HG03469 (cell line): ENCODE measurements at regions not wholly inside any gene's neighbourhood (a gene's known extent, or its start where the extent isn't known, plus 50 kb on each side); places are given as distances from the start of the nearest gene placed in this dataset.
"Not testable (repeated sequence)": the region's sequence is repeated elsewhere in the genome, so short reads cannot be mapped to it uniquely, and the experiment has no call there.

Experiments
- ATAC-seq: cut with Tn5 transposase; IDR thresholded peaks from one replicate; pipeline ENCODE4 v1.9.1; 2021; ENCODE audit warnings: mild to moderate bottlenecking, moderate library complexity, moderate number of reproducible peaks; ENCODE audit not compliant: unreplicated experiment

DNA sequence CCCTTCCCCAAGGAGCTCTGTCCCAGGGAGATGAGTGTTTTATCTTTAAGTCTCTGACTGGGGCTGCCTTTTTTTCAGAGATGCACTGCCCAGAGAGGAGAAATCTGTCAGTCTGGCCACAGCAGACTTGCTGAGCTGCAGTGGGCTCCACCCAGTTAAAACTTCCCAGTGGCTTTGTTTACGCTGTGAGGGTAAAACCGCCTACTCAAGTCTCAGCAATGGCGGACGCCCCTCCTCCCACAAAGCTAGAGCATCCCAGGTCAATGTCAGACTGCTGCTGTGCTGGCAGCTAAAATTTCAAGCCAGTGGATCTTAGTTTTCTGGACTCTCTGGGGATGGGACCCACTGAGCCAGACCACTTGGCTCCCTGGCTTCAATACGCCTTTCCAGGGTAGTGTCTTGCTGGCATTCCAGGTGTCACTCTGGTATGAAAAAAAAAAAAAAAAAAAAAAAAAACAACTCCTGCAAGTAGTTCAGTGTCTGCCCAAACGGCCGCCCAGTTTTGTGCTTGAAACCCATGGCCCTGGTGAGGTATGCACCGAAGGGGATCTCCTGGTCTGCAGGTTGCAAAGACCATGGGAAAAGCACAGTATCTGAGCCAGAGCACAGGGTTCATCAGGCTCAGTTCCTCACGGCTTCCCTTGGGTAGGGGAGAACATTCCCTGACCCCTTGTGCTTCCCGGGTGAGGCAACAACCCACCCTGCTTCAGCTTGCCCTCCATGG lies 1616.1 kb upstream of the ADGRL3 start:
- ATAC-seq: no peak

- no peak for ATAC-seq
These were observed 1602.4 kb upstream of the ADGRL3 start for GRCh38 chr4:59597536-59598329.

- no peak for ATAC-seq
These were observed 1601.9 kb upstream of the ADGRL3 start for GRCh38 chr4:59598330-59598618.

DNA sequence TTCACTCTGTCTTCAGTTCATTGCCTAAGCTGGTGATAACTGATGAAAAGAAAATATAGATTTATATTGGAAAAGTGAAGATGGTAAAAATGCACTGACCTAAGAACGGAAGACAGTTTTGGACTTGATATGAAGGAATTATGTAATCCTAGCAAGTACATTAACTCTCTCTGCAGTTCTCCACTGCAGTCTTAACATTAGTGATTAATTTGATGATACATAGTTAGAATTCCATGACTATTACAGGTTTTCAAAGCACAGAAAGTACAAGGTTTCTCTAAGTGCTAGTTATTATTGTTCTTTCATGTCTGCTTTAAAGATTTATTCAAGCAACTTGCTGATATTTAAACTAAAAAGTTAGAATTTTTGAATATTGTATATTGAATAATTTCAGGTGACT lies 1591.7 kb upstream of the ADGRL3 start:
- no peak for ATAC-seq

GRCh38 chr4:59612235-59612634 lies 1587.9 kb upstream of the ADGRL3 start:
- ATAC-seq: no peak

DNA sequence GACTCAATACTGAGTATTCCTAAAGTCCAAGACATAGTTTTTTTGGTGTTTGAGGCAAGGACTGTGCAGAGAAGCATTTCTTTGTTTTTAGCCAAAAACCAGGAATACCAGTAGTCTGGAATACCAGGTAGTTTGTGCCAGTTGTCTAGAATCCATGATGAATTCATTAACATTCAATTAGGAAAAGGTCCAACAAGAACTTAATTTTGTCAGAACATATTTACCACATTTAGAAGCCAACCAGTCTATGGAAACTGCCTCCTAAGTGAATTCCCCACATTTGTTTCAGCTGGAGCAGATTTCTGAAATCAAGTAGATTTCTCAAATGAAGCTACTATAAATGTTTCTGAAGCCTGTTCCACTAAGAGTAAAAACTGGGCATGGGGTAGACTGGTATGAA lies 1584.8 kb upstream of the ADGRL3 start:
- ATAC-seq: no peak

- ATAC-seq: no peak
These were observed 1570.8 kb upstream of the ADGRL3 start for GRCh38 chr4:59629348-59629747.

DNA sequence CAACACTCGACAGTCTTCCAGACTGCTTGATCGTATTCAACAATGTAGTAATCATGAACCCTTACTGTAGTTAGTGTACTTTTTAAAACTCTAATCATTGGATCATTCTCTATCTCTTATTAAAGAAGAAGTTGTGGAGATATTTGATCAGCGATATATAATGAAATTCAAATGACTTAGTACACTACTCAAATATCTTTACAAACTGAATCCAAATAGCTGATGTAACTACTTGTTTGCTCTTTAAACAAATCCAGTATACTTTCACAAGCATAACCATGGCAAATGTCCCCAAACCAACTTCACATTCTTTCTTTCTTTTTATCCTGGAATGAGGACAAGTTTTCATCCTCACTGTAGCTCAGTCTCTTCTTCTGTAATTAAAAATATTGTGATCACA lies 1569.9 kb upstream of the ADGRL3 start:
- ATAC-seq: no peak

DNA sequence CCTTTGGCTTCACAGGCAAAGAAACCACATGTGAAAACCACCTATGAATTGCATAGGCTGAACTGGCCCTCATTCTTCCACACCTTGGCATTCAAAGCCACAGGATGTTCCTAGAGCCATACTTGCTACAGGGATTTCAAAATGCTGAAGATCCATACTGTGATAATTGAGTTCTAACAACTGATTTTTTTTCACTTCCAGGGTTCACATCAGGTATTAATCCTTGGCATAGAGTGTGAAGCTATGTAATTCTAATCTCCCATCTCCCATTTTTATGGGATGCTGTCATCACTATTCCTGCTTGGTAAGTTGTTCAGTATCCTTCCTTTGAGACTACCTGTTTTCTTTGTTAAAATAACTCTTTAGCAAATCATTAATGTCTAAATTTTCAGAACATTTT lies 1569.2 kb upstream of the ADGRL3 start:
- no peak for ATAC-seq

DNA sequence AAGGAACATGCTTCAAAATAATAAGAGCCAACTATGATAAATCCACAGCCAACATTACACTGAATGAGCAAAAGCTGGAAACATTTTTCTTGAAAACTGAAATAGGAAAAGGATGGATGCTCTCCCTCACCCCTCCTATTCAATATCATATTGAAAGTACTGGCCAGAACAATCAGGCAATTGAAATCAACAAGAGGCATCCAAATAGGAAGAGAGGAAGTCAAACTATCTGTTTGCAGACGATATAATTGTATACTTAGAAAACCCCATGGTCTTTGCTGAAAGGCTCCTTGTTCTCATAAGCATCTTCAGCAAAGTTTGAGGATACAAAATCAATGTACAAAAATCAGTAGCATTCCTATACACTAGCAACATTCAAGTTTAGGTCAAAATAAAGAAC lies 1562.5 kb upstream of the ADGRL3 start:
- no peak for ATAC-seq

- no peak for ATAC-seq
These were observed 1556.4 kb upstream of the ADGRL3 start for GRCh38 chr4:59643682-59644081.

GRCh38 chr4:59644765-59645164 lies 1555.4 kb upstream of the ADGRL3 start:
- no peak for ATAC-seq

GRCh38 chr4:59646082-59646481 lies 1554.0 kb upstream of the ADGRL3 start:
- no peak for ATAC-seq

DNA sequence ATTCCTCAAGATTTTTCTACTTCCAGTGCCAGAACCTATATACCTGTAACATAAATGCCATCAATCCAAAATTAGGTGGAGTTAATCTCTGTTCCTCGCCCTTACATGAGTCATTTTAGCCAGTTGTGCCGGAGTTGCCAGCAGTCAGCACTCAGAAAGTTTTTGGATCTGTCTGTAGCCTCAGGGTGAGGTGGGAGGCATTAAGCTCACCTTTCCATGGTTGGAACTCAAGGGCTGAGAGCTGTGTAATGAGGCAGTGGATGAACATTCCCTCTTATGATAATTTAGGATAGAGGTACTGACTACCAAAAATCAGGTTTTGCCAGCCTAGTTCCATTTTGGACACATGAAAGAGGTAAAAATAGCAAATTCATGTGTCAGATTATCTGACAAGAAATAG lies 1553.1 kb upstream of the ADGRL3 start:
- no peak for ATAC-seq

GRCh38 chr4:59647500-59647899 lies 1552.6 kb upstream of the ADGRL3 start:
- ATAC-seq: no peak

DNA sequence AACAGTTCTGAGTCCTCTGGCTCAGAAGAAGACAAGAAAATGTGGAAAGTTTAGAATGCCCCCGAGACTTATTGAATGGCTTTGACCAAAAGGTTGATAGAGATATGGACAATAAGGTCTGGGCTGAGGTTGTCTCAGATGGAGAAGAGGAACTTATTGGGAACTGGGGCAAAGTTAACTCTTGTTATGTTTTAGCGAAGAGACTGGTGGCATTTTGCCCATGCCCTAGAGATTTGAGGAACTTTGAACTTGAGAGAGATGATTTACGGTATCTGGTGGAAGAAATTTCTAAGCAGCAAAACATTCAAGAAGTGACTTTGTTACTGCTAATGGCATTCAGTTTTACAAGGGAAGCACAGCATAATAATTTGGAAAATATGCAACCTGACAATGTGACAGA lies 1549.3 kb upstream of the ADGRL3 start:
- ATAC-seq: no peak

DNA sequence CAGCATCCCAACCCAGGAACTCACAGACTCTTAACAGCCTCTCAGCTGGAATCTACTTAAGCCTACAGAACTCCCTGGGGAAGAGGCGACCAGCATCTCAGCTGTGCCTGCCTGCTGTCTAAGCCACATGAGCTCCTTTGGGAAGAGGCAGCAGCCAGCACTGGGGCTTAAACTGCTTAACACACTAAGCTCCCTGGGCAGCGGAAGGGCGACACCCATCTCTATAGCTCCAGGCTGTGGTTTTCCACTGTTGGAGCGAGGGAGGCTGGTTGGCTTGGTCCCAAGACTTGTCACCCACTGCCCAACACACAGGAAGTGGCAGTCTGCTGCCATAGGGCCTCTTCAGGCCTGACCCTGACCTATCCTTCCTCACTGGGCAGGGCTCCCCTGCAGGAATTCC lies 1544.1 kb upstream of the ADGRL3 start:
- no peak for ATAC-seq

DNA sequence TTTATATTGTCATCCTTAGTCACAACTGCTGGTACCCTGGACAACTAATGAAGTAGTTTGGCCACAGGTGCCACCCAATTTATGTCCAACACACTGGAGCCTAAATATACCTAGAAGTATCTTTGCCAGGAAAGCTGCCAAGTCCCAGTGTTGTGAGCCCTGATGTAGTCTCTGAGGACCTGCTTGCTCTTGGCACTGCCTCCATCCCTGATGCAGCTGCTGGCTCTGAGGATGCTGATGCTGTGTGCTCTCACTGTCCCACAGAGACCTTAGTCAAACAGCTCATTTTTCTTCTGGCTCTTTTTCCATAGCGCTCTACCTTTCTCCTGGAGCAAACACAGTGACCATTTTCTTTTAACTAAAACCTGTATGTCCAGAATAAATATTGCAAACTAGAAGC lies 1535.4 kb upstream of the ADGRL3 start:
- ATAC-seq: no peak

GRCh38 chr4:59666645-59667044 lies 1533.5 kb upstream of the ADGRL3 start:
- ATAC-seq: no peak

DNA sequence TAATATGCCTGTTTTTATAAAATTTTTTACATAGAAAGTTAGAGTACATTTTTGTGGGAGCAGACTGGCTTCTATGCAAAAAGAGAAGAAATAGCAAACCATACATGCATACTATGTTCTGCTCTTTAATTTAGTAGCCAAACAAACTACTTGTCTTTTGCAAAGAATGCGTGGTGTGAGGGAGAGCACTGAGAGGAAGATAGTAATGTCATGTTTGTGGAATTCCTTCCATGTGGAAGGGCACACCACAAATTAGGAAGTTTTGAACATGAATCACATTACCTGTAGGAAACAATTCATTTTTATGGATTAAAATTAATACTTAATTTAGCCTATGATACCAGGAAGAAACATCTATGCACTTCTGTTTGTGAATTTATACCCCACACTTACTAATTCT lies 1529.1 kb upstream of the ADGRL3 start:
- no peak for ATAC-seq

DNA sequence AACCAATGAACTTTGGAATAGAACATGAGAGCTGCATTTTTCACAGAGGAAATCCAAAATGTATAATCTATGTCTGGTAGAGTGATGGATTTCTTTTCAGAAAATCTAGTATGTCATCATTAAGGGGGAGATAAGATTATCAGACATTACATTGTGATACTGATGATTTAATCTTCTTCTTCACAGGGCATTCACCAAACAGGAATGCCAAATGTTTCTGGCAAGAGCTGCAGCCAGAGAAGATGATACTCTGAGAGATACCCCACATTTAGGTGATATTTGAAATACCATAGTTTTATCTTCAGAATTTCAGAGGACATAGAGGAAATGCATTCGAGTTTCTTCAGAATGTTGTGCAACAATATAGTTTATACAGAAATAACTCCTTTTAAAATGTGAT lies 1523.7 kb upstream of the ADGRL3 start:
- no peak for ATAC-seq

- ATAC-seq: not testable (repeated sequence)
These were observed 1523.1 kb upstream of the ADGRL3 start for GRCh38 chr4:59676992-59677391.

DNA sequence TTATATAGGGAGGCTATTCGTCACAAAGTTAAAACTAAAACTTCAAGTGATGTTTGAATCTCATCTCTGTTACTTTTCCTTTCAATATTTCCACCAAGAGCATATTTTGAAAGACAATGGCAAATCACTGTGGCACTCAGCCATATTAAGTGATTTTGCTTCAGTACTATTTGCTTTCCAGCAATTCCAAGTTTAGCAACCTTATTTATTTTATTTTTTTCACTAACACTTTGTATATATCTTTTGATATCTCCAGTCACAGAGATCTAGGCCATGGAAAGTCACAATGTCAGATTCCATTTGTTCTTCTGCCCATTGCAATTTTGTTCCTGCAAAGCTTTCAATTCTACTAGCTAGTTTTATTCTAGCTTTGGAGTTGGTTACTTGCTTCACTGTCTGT lies 1514.5 kb upstream of the ADGRL3 start:
- no peak for ATAC-seq
